Mesenteric fat pad (tissue), 1 donor: ENCODE measurements at regions not wholly inside any gene's neighbourhood (a gene's known extent, or its start where the extent isn't known, plus 50 kb on each side); places are given as distances from the start of the nearest gene placed in this dataset.
"Not testable (repeated sequence)": the region's sequence is repeated elsewhere in the genome, so short reads cannot be mapped to it uniquely, and the experiment has no call there.

Source experiments
- DNase-seq: peaks from one replicate; pipeline ENCODE4 v3.0.0-alpha.2; 2020; ENCODE audit warnings: low spot score
- donor health status: DM: yes; HTN: yes; CAD: no.

DNA sequence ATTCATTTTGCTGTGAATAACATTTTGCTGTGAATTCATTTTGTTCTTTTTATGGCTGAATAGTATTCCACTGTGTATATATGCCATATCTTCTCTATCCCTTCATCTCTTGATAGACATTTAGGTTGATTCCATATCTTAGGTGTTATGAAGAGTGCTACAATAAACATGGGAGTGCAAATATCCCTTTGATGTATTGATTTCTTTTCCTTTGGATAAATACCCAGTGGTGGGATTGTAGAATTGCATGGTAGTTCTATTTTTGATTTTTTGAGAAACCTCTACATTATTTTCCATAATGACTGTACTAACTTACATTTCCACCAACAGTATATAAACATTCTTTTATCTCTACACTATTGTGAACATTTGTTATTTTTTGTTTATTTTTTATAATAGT lies 555.9 kb downstream of the PDHA2 start:
- DNase-seq = no peak

DNA sequence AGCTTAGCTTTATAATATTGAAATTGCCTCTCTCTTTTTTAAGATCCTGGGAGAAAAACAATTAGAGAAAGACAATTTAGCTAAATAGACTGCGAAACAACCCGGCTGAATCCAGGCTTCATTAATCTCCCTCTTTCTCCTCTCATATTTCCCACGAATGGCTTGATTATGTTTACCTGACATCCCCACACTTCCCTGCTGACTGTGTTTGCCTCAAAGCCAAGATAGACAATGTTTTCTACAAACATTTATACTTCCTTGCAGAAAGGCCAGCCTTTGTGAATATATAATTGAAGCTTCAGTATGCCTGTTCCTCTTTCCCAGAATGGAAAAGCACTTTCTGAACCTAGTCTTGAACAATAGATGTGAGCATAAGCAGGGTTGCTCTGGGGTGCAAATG lies 566.8 kb downstream of the PDHA2 start:
- no peak for DNase-seq

DNA sequence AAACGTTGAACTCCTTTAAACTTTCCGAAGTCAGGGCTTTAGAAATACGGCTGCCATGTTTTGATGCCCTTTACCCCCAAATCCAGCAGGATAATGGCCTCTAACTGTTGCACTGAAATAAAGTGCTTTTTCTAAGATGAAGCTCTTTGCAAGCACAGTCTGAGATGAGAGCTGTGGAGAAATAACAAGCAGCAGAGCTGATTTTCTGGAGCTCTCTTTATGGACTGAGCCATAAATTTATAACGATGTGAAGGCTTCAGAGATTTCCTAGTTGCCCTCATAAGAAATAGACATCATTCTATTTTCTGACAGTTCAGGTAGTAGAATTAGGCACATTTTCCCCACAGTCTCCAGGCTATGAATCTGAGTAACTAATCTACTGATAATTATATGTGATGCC lies 567.3 kb downstream of the PDHA2 start:
- DNase-seq = no peak

DNA sequence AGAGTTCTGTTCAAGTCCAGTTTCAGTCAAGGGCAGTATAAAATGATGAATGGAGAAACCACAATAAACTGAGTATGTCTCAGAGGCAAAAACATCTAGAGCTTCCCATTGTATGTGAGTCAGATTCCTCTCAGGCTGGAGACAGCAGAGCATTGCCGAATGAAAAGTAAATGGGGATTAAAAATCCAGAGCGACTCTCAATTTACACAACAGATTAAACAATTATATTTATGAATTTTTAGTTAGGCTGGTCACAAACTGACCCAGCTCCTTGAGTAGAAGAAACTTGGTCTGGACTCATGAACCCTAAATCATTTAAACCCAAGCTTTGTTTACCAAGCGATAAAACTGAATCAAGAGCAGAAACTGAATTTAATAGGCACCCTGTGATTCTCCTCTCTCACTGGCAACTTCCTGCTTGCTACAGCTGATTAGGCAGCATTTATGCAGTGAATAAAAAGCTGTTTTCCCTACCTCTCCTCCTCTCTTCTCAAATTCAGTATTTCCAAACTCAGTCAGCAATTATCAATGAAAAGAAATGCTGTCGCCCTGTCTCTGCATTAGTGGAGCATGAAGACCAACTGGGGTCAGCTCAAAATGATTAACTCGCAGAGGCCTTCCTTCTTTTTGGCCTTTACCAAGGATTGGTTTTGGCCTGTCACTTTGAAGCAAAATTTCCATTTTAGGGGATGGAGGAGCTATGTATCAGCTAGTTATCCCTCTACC lies 568.0 kb downstream of the PDHA2 start:
- DNase-seq = no peak

DNA sequence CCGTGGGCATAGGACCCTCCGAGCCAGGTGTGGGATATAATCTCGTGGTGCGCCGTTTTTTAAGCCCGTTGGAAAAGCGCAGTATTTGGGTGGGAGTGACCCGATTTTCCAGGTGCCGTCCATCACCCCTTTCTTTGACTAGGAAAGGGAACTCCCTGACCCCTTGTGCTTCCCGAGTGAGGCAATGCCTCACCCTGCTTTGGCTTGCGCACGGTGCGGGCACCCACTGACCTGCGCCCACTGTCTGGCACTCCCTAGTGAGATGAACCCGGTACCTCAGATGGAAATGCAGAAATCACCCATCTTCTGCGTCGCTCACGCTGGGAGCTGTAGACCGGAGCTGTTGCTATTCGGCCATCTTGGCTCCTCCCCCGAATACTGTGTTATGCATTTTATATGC lies 575.0 kb downstream of the PDHA2 start:
- not testable (repeated sequence) for DNase-seq

DNA sequence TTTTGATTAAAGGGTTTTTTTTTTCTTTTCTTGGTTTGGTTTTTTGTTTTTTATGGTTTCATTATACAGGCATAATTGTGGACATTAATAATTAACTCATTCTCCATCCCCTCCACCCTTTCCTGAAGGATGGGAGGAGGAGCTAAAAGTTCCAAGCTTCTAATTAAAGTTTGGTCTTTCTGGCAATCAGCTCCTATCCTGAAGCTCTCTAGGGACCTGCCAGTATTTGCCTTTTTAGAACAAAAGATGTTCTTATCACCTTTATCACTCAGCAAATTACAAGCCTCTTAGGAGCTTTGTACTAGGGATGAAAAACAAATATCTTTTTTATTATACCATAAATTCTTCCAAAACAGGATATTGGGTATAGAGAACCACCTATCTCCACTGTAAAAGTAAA lies 589.8 kb downstream of the PDHA2 start:
- DNase-seq = no peak

DNA sequence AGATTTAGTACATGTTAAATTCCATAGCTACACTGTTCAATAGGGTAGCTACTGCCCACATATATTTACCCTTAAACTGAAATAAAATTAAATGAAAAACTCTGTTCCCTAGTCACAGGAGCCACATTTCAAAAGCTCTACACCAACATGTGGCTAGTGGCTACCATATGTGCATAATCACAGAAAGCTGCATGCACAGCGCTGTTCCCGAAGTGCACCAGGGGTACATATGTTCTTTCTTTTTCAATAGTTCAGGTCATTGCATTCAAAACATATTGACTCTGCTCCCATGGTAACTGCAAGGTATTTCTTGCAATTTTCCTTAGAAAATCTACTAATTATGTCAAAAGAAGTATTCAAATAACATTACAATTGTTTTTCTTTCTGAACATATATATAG lies 591.2 kb downstream of the PDHA2 start:
- no peak for DNase-seq

DNA sequence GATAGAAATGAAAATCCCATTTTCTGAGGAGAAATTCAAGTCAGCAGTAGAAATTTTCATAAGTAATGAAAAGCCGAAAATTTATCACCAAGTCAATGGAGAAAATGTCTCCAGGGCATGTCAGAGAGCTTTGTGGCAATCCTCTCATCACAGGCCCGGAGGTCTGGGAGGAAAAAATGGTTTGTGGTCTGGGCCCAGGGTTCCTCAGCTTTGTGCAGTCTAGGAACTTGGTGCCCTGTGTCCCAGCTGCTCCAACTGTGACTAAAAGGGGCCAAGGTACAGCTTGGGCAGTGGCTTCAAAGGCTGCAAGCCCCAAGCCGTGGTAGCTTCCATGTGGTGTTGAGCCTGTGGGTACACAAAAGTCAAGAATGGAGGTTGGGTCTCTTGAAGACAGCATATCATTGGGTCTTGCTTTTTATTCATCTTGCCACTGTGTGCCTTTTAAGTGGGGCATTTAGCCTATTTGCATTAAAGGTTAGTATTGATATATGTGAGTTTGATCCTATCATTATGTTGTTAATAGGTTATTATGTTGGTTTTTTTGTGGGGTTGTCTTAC lies 608.5 kb downstream of the PDHA2 start:
- DNase-seq = no peak

DNA sequence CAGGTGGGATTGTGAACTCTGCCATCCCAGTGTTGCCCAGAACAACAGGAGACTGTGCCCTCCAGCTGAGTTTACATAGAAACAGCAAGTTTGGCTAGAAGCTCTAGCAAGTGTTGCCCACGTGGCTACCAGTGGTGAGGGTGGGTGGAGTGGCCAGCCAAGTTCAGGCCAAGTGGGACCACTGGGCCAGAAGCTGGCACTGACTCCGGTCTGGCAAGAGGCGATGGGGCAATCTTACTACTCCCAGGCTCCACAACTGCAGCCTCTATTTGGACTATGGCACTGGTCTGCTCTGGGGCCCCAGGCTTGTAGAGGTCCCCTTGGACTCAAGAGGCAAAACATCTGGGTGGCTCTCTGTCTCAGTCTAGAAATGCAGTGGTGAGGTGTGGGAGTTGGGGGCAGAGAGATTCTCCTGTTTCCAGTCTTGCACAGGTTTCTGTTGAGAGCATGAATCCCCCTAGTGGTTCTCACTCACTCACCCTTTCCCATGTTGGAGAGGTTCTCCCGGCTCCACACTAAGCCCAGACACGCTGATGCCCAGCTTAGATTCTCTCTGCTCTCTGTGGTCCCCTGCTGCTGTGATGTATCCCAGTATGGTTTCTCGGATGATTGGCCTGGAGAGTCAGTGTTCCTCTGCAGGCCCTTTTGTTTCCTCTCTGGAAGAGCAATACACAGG lies 615.3 kb downstream of the PDHA2 start:
- no peak for DNase-seq

DNA sequence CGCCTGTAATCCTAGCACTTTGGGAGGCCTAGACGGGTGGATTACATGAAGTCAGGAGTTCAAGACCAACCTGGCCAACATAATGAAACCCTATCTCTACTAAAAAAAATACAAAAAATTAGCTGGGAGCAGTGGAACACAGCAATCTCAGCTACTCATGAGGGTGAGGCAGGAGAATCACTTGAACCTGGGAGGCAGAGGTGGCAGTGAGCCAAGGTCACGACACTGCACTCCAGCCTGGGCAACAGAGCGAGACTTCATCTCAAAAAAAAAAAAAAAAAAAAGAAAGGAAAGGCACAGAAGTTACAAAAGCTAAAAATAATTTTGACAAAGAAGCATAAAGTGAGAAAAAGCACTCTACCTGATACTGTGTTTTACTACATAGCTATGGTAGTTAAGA lies 618.1 kb downstream of the PDHA2 start:
- not testable (repeated sequence) for DNase-seq

DNA sequence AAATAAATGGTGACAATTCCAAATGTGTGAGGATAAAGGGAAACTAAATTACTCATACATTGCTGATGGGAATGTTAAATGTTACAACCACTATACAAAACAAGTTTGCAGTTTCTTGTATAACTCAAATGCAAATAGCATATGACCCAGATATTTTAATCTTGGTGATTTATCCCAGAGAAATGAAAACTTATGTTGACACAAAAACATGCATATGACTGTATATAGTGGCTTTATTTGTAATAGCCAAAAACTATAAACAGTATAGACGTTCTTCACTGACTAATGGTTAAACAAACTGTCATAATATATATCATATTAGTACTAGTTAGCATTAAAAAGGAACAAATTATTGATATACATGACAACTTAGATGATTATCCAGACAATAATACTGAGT lies 619.2 kb downstream of the PDHA2 start:
- no peak for DNase-seq

DNA sequence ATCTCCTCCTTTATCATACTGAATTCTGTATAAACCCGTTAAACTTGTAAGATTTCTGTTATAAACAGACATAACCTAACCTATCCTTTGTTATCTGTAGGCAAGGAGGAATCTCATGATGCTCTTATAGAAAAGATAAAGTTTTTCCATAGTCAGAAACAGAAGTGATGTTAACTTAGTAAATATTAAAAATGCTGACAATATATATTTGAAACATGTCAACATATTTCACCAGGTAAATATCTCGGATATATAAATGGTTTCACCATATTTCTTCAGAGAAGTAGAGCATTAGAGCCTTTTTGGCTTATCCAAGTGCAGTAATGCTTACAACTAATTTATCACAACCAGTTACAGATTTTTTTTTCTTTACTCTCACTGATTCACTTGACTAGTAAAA lies 625.9 kb downstream of the PDHA2 start:
- no peak for DNase-seq

DNA sequence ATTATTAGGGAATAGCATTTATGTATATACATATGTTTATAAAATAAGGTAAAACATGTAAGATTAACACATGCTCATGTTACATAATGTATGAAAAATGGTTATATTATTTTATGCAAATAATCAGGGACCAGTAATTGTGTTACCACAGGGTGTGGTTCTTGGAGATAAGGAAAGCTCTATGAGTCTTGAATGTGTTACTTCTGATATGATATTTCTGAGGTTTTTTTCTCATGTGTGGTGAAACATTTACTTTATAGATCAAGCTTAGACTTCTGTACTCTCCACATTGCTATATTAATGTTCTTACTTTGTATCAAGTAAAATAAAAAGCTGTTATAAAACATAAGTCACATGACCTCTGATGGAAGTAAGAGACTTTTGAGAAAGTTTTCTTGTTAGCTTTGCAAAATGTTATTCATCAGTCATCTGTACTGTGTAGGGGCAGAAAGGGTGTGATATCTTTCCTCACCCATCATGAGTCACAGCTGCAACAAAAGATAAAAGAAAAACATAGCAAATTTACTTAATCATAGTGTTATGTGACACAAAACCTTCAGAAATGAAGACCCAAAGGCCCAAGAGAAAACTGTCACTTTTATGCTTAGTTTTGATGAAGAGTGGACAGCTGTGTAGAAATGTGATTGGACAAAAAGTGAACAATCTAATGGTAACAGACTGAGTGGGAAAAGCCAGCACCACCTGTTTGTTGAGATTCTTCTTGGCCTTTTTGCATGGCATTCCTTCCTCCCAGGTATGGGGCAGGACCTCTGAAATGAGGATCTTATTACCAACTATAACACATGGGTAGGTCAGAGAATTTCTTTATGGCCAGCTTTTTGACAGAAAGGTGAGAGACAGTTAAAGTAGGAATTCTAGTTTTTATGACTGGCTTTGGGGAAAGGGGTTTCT lies 632.3 kb downstream of the PDHA2 start:
- DNase-seq = no peak

DNA sequence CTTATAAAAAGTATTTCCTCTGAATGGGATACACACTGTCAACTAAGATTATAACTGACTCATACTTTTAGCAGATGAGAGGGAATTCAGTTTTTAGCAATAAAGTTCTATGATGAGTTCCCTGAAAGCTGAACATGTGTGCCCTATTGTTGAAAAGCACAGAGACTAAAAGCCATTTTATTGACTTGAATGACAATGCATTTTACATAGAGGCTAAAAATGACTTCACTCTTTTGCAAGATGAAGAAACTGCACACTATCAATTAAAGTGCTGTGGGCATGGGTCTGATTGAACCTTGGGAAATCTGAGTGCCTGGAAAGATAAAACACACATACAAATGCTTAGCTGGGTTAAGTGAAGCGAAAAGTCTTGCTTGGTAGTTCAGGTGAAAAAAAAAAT lies 633.4 kb downstream of the PDHA2 start:
- DNase-seq = no peak

DNA sequence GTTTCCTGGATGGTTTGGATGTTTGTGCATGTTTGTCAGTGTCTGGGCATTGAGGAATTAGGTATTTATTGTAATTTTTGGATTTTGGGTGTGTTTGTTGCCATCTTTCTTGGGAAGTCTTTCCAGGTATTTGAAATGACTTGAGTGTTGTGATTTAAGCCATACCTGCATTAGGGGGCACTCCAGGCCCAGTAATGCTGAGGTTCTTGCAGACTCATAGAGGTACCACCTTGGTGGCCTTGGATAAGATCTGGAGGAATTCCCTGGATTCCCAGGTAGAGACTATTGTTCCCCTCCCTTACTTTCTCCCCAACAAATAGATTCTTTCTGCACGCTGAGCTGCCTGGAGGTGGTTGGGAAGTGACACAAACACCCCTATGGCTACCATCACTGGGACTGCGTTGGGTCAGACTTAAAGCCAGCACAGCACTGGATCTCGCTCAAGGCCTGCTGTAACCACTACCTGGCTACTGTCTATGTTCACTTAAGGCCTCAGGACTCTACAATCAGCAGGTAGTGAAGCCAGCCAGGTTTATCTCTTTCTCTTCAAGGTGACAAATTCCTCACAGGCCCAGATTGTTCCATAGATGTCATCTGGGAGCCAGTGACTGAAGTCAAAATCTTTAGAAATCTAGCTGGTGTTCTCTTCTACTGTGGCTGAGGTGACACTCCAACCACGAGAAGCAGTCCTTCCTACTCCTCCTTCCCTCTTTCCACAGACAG lies 643.6 kb downstream of the PDHA2 start:
- no peak for DNase-seq

DNA sequence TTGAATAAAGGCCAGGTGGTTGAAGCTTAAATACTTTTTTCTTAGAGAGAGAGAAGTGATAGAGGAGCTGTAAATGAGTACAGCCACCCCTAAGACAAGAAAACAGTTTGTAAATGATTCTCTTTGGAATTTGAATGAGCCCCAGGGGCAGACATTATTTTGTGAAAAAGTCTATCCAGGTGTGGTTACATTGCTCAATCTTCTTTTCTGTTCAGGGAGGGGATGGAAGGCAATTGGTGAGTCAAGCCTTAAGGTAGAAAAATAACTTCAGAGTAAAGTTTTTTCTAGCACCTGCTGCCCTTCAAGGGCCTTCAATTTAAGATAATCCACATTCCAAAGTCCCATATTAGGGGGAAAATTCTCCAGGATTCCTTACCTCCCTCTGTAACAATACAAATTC lies 646.7 kb downstream of the PDHA2 start:
- DNase-seq = no peak

DNA sequence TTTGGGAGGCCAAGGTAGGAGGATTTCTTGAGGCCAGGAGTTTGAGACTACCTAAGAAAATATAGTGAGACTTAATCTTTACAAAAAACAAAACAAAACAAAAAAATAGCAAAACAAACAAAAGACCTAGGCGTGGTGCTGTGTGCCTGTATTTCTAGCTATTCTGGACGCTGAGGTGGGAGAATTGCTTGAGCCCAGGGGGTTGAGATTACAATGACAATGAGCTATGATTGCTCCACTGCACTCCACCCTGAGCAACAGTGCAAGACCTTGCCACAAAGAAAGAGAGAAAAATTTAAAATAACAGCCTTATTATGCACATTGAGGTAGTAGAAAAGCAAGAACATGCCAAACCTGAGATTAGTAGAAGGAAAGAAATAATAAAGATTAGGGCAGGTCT lies 657.7 kb downstream of the PDHA2 start:
- DNase-seq = no peak

DNA sequence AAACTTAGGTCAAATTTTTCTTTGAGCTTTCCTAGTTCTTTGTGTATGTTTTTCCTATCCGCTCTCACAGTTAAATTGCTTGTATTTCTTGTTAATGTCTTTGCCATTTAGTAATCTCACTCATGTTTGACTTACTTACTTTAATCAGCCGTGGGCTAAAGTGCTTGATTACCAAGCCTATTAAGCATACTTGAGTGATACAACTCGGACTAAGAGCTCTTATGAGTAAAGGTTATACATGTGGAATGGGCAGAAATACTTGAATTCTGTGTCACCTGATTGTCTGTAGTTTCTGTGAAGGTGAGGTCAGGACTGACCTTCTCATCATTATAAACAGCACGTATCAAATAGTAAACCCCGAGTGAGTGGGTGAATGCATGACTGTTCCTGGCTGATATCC lies 664.5 kb downstream of the PDHA2 start:
- DNase-seq = no peak

DNA sequence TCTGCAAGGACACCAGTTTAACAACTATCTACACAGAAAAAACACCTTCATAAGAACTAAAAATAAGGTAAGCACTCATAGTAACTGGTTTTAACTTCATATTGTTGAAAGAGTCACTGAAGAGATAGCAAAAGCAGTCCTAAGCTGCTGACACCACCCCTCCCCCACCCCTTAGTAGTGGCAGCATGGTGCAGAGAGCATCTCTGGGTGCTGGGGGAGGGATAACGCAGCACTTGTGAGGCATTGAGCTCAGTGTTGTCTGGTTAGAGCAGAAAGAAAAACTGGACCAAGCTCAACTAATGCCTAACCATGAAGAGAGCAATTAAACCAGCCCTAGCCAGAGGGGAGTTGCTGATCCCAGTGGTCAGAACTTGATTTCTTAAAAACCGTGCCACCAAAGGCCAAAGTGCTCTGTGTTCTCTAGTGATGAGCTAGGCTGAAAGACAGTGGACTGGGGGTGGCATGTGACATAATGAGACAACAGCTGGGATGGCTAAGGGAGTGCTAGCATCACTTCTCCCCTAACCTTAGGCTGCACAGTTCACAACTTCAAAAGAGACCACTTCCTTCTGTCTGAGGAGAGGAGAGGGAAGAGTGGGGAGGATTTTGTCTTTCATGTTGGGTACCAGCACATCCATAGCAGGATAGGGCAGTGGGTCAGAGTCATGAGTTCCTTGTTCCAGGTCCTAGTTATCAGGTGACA lies 669.3 kb downstream of the PDHA2 start:
- no peak for DNase-seq

DNA sequence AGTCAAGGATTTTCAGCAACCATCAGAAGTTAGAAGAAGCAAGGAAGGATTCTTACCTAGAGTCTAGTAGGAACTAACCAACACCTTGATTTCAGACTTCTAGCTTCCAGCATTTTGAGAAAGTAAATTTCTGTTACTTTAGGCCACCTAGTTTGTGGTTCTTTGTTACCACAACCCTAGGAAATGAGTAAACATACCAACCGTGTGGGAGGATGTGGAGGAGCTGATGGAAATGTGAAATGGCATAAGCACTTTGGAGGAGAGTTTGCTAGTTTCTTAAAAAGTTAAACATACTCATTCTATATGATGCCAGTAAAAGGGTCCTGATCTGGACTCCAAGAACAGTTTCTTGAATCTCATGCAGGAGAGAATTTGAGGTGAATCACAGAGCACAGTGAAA lies 679.4 kb downstream of the PDHA2 start:
- DNase-seq = no peak
